Hepatocyte (in vitro differentiated cells): ENCODE measurements at regions not wholly inside any gene's neighbourhood (a gene's known extent, or its start where the extent isn't known, plus 50 kb on each side); places are given as distances from the start of the nearest gene placed in this dataset.

ENCODE experiments used
- CTCF ChIP-seq: fragments of 200-600 bp; sonication (generic); IDR thresholded peaks from 2 replicates; pipeline ENCODE4 v1.5.1; 2016; ENCODE audit warnings: antibody characterized with exemption, mild to moderate bottlenecking; ENCODE audit not compliant: poor library complexity
- EZH2 ChIP-seq: fragments of 200-600 bp; sonication (generic); IDR thresholded peaks from 2 replicates; pipeline ENCODE4 v1.6.1; 2016; ENCODE audit warnings: antibody characterized with exemption, mild to moderate bottlenecking, borderline replicate concordance
- EZH2phosphoT487 ChIP-seq: fragments of 200-600 bp; sonication (generic); IDR thresholded peaks from one replicate; pipeline ENCODE4 v1.6.1; 2018; ENCODE audit warnings: antibody characterized with exemption, mild to moderate bottlenecking, low read depth, moderate library complexity; ENCODE audit not compliant: unreplicated experiment, severe bottlenecking

- TF ChIP-seq CTCF = no peak
- no peak for TF ChIP-seq EZH2
- no peak for TF ChIP-seq EZH2phosphoT487
Observed at GRCh38 chr2:180203972-180204371, 196.9 kb upstream of the CWC22 start.
